VCaP (cell line): ENCODE measurements at regions not wholly inside any gene's neighbourhood (a gene's known extent, or its start where the extent isn't known, plus 50 kb on each side); places are given as distances from the start of the nearest gene placed in this dataset.
"Not testable (repeated sequence)": the region's sequence is repeated elsewhere in the genome, so short reads cannot be mapped to it uniquely, and the experiment has no call there.

Experiments used
- H3K27ac ChIP-seq: fragments of 450-650 bp; 2 replicates; pipeline ENCODE4 v1.5.1; 2017
- CTCF ChIP-seq: fragments of 450-650 bp; conservative IDR thresholded peaks from 2 replicates; pipeline ENCODE4 v1.5.1; 2017; ENCODE audit warnings: mild to moderate bottlenecking, moderate library complexity

DNA sequence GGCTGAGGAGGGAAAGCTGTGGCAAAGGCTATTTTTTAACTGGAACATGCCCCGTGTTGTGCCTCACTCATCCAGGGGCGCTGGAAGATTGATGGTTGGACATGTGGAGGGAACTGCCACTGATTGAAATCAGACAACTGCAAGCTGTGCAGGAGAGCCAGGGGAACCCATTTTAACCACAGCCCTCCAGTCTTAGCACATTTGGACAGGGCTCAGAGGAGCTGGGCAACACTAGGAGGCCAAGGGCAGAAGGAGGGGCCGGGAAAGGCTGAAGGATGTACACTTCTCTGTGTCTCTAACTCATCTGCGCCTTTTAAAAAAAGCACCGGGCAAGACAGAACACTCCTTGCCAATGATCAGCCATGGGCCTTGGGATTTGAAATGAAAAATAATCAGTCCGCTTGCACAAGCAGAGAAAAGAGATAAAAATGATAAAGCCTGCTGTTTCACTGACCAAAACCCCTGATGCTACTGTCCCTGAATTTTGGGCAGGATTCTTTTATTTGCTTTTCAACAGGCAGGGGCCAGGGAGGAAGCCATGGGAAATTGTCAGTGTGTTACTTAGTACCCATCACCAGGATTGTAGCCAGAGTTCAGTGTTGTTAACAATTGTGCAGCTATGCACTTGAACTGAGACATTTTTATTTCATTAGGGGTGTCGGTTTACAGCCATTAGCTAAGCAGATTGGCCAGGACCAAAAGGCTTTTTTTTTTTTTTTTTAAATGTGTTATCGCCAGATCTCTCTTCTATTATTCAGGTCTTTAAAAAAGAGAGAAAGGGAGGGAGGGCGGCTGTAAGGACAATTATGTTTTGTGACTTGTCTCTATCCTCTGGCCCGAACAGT is 109.3 kb upstream of the EYA4 start:
- no peak overlapping the region for H3K27ac ChIP-seq
- no peak for TF ChIP-seq CTCF

- no peak overlapping the region for H3K27ac ChIP-seq
- no peak for TF ChIP-seq CTCF
Measured at GRCh38 chr6:133132466-133132971, 108.6 kb upstream of the EYA4 start.

DNA sequence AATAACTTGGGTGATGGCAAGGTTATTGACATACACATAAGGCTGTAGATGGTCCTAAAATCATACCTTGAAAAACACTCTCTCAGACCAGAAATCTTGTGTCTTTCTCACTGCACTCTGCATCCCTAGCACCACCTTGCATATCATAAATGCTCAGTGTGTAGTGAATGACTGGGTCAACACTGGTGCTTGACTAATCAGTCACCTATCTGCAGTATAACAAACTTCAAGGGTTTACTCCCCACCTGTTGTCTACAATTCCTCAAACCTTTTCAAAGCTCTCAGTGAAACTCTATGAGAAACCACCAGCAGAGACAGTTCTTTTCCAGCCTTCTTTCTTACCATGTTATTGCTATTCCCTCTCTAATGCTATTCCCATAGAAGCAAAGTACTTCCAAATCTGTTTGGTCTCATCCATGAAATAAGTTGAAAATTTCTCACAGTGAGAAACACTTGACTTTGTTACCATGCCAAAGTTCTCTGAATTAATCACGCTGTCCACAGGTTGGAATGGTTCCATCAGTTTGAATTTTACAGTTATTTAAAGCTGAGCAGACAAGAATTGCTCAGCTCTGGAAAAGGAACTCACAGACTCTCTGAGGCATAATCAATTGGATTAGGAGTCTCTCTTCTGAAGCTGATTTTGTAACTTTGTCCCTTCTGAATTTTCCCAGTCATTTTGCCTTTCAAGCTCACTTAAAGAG is 104.8 kb upstream of the EYA4 start:
- H3K27ac ChIP-seq: no peak overlapping the region
- no peak for TF ChIP-seq CTCF

DNA sequence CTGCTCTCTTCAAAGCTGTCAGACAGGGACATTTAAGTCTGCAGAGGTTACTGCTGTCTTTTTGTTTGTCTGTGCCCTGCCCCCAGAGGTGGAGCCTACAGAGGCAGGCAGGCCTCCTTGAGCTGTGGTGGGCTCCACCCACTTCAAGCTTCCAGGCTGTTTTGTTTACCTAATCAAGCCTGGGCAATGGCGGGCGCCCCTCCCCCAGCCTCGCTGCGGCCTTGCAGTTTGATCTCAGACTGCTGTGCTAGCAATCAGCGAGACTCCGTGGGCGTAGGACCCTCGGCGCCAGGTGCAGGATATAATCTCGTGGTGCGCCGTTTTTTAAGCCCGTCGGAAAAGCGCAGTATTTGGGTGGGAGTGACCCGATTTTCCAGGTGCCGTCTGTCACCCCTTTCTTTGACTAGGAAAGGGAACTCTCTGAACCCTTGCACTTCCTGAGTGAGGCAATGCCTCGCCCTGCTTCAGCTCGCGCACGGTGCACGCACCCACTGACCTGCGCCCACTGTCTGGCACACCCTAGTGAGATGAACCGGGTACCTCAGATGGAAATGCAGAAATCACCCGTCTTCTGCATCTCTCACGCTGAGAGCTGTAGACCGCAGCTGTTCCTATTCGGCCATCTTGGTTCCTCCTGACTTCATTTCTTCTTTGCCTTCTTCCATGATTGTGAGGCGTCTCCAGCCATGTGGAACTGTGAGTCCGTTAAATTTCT is 93.5 kb upstream of the EYA4 start:
- not testable (repeated sequence) for H3K27ac ChIP-seq

DNA sequence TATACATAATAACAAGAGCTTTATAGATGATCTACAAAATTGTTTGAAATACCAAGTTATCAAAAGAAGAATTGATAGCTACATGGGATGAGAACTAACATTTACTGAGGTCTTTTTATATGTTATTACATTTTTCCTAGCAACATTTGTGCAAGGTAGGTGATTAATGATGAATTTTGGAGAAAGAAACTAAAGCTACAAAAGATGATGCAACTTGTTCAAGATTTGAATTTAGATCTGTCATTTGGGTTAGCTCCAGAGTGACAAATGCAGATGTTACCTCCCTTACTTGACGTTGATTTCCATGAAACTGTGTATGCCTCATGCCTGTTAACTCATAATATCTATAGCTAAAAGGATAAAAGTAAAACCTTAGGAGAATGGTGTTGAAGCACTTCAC is 84.5 kb upstream of the EYA4 start:
- TF ChIP-seq CTCF: no peak
- H3K27ac ChIP-seq: no peak overlapping the region

DNA sequence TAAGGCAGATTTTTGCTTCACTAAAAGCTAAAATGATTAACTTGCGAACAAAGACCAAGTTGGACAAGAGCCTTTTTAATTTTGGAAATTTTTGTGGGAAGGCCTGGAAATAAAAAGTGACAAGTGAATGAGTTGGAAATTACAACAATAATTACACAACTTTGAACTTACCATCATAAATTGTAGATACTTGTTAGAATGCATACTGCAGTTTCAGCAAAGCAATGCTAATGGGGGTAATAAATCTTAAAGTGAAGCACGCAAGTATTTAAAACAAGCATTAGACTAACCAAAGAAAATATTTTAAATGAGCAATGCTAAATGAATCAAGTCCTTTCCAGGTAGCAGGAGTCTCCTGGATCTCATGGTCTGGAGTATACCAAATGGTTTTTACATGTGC is 83.2 kb upstream of the EYA4 start:
- no peak for TF ChIP-seq CTCF
- no peak overlapping the region for H3K27ac ChIP-seq

- no peak for TF ChIP-seq CTCF
- H3K27ac ChIP-seq: no peak overlapping the region
Measured at GRCh38 chr6:133159255-133159795, 81.8 kb upstream of the EYA4 start.
